ENCODE measurements at regions not wholly inside any gene's neighbourhood (a gene's known extent, or its start where the extent isn't known, plus 50 kb on each side); places are given as distances from the start of the nearest gene placed in this dataset.

DNA sequence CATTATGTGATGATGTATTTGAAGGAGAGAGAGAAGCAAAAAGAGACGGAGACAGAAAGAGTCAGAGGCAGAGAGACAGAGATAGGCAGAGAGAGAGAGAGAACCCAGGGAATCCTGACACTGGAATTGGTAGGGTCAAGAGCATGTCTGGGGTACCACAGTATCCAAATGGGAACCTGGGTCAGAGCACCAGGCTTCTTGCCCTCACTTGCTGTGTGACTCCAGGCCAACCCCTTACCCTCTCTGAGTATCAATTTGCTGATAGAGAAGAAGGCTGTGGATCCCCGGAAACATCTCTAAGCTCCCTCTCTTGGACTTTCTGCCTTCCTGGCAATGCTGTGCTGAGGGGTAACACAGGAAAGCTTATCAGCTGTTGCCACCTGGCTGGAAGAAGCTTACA is 385.3 kb upstream of the SULF2 start:
- TF ChIP-seq, protein P1, sequence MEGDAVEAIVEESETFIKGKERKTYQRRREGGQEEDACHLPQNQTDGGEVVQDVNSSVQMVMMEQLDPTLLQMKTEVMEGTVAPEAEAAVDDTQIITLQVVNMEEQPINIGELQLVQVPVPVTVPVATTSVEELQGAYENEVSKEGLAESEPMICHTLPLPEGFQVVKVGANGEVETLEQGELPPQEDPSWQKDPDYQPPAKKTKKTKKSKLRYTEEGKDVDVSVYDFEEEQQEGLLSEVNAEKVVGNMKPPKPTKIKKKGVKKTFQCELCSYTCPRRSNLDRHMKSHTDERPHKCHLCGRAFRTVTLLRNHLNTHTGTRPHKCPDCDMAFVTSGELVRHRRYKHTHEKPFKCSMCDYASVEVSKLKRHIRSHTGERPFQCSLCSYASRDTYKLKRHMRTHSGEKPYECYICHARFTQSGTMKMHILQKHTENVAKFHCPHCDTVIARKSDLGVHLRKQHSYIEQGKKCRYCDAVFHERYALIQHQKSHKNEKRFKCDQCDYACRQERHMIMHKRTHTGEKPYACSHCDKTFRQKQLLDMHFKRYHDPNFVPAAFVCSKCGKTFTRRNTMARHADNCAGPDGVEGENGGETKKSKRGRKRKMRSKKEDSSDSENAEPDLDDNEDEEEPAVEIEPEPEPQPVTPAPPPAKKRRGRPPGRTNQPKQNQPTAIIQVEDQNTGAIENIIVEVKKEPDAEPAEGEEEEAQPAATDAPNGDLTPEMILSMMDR (IDR thresholded peaks at IDR 0.05), result no peak

DNA sequence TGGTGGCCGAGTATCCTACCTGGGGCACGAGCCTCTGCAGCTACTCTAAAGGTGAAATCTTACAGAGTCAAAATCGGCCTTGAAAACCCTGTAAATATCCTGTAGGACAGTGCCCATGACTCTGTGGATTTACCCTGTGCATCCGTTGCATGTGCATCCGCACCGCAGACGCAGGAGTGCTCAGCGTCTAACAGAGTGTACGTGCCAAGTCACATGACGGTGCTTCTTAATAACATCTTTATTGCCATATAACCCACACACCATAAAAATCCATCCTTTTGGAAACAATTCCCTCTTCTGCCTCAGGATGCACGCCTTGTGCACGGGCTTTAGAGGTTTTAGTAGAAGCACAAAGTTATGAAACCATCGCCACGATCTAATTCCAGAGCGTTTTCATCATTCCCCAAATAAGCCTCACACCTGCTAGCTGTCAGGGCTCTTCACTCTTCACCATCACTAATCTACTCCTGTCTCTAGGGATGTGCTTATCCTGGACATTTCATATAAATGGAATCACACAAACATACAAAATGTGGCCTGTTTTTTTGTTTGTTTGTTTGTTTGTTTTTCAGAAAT is 384.5 kb upstream of the SULF2 start:
- TF ChIP-seq, protein P1 (IDR thresholded peaks at IDR 0.05), result no peak

DNA sequence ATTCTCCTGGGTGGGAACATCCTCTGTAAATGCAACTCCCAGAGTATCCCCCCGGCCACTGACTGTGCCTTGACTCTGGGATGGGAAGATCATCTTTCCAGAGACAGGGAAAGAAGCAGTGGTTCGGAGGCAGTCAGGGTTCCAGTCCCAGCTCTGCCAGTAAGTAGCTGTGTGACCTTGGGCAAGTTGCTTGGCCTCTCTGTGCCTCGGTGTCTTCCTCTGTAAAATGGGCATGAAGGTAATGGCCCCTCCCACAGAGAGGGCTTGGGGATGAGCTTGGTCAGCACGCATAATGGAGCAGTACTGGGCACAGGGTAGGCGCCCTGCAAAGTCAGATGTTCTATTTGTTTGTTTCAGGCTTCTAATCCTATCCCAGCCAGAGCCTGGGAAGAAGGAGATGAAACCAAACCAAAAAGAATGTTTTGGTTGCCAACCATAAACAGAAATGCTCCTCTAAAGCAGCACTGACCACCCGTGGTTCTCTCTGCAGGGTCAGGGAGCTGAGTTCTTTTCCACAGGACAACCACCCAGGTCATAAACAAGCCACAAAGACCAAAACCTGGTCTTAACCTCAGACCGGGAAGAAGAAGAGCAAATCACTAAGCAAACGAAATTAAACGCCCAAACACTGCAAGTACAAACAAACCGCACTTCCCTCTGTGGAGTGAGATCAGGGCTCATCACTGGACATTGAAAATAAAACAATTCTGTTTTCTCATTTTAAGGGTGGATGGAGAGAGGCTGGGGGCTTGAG is 381.0 kb upstream of the SULF2 start:
- TF ChIP-seq, protein P1 (IDR thresholded peaks at IDR 0.05), result no peak

DNA sequence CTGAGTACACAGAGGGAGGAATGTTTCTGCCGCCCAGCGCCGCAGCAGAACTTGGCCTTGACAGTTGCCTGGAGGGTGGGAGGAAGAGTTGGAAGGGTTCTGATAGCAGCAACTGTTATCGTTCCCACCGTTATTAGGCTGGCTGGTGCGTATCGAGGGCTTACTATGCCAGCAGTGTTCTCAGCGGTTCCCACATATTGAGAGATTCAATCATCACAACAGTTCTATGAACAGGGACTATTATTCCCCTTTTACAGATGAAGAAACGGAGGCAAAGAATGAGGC is 380.1 kb upstream of the SULF2 start:
- TF ChIP-seq, protein P1 (IDR thresholded peaks at IDR 0.05), result no peak

DNA sequence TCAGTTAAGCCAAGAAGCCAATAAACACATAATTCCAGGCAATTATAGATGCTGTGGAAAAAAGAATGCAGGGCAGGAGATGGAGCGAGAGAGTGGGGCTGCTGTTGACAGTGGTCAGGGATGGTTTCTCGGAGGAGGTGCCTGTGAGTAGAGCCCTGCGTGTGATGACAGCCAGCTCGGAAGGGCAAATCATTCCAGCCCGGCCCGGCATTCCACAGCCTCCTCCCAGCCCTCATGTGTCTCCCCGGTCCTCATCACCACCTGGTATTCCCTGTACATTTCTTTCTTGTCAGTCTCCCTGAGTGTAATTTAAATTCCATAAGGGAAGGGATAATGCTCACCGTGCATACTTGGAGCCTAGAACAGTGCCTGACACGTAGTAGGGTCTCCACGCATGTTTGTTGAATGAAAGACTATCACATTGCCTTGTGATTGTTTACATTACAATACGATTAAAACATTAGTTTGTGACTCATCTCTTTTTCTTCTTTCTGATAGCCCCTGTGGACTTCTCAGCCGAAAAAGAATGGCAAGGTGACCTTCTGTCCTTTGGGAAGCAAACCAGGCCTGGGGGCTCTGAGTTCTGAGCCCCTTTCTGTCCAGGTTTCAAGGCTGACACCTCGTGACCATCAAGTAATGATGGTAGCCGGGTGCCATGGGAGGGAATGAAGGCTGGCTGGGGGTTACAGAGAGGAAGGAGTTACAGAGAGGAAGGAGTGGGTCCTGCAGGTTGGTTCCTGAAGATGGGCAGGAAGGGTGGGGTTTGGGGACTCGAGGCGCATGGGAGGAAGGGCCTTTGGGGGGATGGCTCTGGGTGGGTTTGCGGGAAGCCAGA is 379.5 kb upstream of the SULF2 start:
- TF ChIP-seq, protein P1 (IDR thresholded peaks at IDR 0.05), result no peak

DNA sequence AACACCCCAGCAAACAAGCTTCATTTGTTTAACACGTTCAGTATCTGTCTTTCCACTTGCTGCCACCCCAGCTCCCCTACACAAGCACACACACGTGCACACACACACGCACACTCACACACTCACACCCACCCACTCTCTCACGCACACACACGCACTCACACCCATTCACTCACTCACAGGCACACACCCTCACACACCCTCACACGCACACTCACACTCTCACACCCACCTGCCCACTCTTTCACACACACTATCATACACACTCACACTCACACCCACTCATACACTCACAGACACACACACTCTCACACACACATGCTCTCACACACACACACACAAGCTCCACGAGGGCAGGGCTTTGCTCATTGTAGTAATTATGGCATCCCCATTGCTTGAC is 378.8 kb upstream of the SULF2 start:
- TF ChIP-seq, protein P1 (IDR thresholded peaks at IDR 0.05), result no peak

DNA sequence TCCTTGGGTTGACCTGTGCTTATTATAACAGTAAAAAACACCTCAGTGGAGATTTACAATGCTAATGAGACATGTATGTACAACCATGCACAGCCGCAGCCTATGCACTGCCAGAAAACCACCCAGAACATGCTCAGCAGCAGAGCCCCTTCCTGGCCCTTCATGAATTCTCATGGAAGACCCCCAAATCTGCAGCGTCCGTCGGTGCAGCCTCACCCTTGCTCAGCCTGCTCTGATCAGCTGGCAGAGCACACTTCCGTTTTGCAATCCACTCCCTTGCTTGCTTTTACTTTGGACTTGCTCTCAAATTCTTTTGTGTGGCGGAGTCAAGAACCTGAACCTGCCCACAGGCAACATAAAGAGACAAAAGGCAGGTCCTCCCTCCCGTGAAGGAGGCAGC is 378.2 kb upstream of the SULF2 start:
- TF ChIP-seq, protein P1 (IDR thresholded peaks at IDR 0.05), result no peak
